H1 (cell line): ENCODE measurements at regions not wholly inside any gene's neighbourhood (a gene's known extent, or its start where the extent isn't known, plus 50 kb on each side); places are given as distances from the start of the nearest gene placed in this dataset.

ENCODE experiments used
- ATF2 ChIP-seq: IDR thresholded peaks from 2 replicates; pipeline ENCODE4 v1.6.1; 2012; ENCODE audit warnings: low read length, inconsistent platforms
- ATF3 ChIP-seq: IDR thresholded peaks from 2 replicates; pipeline ENCODE4 v1.6.1; 2011; ENCODE audit warnings: low read depth, mild to moderate bottlenecking, low read length; ENCODE audit not compliant: insufficient read depth
- CBX5 ChIP-seq: fragments of 300-800, 300-1000 bp; sonication (generic); IDR thresholded peaks from 2 replicates; pipeline ENCODE4 v1.7.1; 2016; ENCODE audit warnings: antibody characterized with exemption, low read length, low read depth
- CHD7 ChIP-seq: fragments of 300-600 bp; sonication (generic); IDR thresholded peaks from 2 replicates; pipeline ENCODE4 v1.7.1; 2012; ENCODE audit warnings: low read length, moderate library complexity, mild to moderate bottlenecking, inconsistent platforms; ENCODE audit not compliant: insufficient replicate concordance
- EP300 ChIP-seq, 2 experiments: IDR thresholded peaks; 1 replicate in 1 of 2; 2 replicates in 1 of 2; pipeline ENCODE4 v1.6.1; 2011 to 2012; ENCODE audit warnings: low read depth in 2 of 2, low read length in 2 of 2, mild to moderate bottlenecking in 2 of 2, borderline replicate concordance in 1 of 2, inconsistent platforms in 1 of 2, moderate library complexity in 1 of 2
- EZH2 ChIP-seq: fragments of 200-600 bp; sonication (generic); IDR thresholded peaks from 2 replicates; pipeline ENCODE4 v1.7.1; 2012; ENCODE audit warnings: low read depth, mild to moderate bottlenecking, moderate library complexity, low read length, inconsistent platforms; ENCODE audit not compliant: severe bottlenecking
- HDAC6 ChIP-seq: IDR thresholded peaks from one replicate; pipeline ENCODE4 v1.7.1; 2012; ENCODE audit warnings: low read depth, mild to moderate bottlenecking, inconsistent platforms, low read length, moderate library complexity
- TAF1 ChIP-seq: IDR thresholded peaks from 2 replicates; pipeline ENCODE4 v1.6.1; 2011; ENCODE audit warnings: mild to moderate bottlenecking, low read depth, low read length

- TF ChIP-seq CHD7 (no peak), ATF3 (no peak), TAF1 (no peak), EZH2 (no peak), EP300 (IDR thresholded peaks at IDR 0.05; ENCODE audit: borderline replicate concordance in 1 of 2, low read depth in 2 of 2, low read length in 2 of 2) (no peak), ATF2 (no peak), HDAC6 (no peak), CBX5 (no peak)
Observed at GRCh38 chr12:105862163-105862821, 276.5 kb downstream of the NUAK1 start (continued).
